Ishikawa (cell line): ENCODE measurements at regions not wholly inside any gene's neighbourhood (a gene's known extent, or its start where the extent isn't known, plus 50 kb on each side); places are given as distances from the start of the nearest gene placed in this dataset.

ENCODE experiments used
- RAD21 ChIP-seq: IDR thresholded peaks from 2 replicates; pipeline ENCODE4 v1.6.1; 2012; ENCODE audit warnings: low read depth
- REST ChIP-seq: IDR thresholded peaks from 2 replicates; pipeline ENCODE4 v1.6.1; 2012; ENCODE audit warnings: low read depth, mild to moderate bottlenecking
- TEAD4 ChIP-seq: IDR thresholded peaks from 2 replicates; pipeline ENCODE4 v1.6.1; 2012
- TF ChIP-seq, protein P1 (sequence below): IDR thresholded peaks from 2 replicates; pipeline ENCODE4 v1.6.1; 2012

DNA sequence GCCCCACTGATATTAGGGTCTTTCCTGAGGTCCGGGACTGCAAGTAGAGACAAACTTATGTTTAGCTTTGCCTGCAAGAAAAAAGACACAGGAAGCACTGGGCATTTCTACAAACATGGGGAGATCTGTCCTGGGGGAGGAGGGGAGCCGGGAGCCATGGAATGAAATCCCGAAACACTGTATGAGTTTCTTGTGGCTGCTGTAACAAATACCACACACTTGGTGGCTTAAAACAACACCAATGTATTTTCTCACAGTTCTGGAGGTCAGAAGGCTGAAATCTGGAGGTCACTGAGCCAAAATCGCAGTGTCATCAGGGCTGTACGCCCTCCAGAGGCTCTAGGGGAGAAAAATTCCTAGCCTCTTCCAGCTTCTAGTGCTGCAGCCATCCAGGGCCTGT, 114.0 kb upstream of the CHST15 start:
- TF ChIP-seq REST (no peak), TEAD4 (no peak), RAD21 (no peak)
- TF ChIP-seq, protein P1, sequence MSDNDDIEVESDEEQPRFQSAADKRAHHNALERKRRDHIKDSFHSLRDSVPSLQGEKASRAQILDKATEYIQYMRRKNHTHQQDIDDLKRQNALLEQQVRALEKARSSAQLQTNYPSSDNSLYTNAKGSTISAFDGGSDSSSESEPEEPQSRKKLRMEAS = no peak
